SK-N-SH treated with all-trans-retinoic acid at 6 μM for 48 hours (cell line): ENCODE measurements at regions not wholly inside any gene's neighbourhood (a gene's known extent, or its start where the extent isn't known, plus 50 kb on each side); places are given as distances from the start of the nearest gene placed in this dataset.

Experiments used
- ATAC-seq: fragments of 200-7000 bp; cut with Tn5 transposase; 3 replicates; pipeline ENCODE4 v1.9.1; 2020; ENCODE audit warnings: mild to moderate bottlenecking, moderate library complexity
- ARNTL ChIP-seq: fragments of 450-650 bp; formaldehyde crosslinking; IDR thresholded peaks from 2 replicates; pipeline ENCODE4 v1.5.0; 2020; ENCODE audit warnings: low read depth, mild to moderate bottlenecking, moderate library complexity, borderline replicate concordance
- BACH2 ChIP-seq: fragments of 250-450 bp; sonication (Bioruptor Pico); IDR thresholded peaks from 2 replicates; pipeline ENCODE4 v1.9.0; 2021; ENCODE audit warnings: mild to moderate bottlenecking, borderline replicate concordance
- GLIS3 ChIP-seq: fragments of 250-450 bp; sonication (Bioruptor Pico); IDR thresholded peaks from 2 replicates; pipeline ENCODE4 v1.5.0; 2020; ENCODE audit warnings: mild to moderate bottlenecking, moderate library complexity
- ISL1 ChIP-seq: fragments of 250-450 bp; sonication (Bioruptor Pico); IDR thresholded peaks from 2 replicates; pipeline ENCODE4 v2.1.2; 2022; ENCODE audit warnings: mild to moderate bottlenecking, moderate library complexity
- OSR1 ChIP-seq: fragments of 250-450 bp; sonication (Bioruptor Pico); IDR thresholded peaks from 2 replicates; pipeline ENCODE4 v1.8.0; 2022; ENCODE audit warnings: moderate library complexity, mild to moderate bottlenecking, inconsistent platforms
- PPARA ChIP-seq: fragments of 250-450 bp; sonication (Bioruptor Pico); IDR thresholded peaks from 2 replicates; pipeline ENCODE4 v1.5.0; 2020; ENCODE audit warnings: mild to moderate bottlenecking, borderline replicate concordance
- RARB ChIP-seq: fragments of 250-450 bp; sonication (Bioruptor Pico); IDR thresholded peaks from 2 replicates; pipeline ENCODE4 v1.8.0; 2021; ENCODE audit warnings: mild to moderate bottlenecking, moderate library complexity
- SNAI2 ChIP-seq: fragments of 250-450 bp; sonication (Bioruptor Pico); IDR thresholded peaks from 2 replicates; pipeline ENCODE4 v1.5.0; 2020; ENCODE audit warnings: mild to moderate bottlenecking, moderate library complexity
- TCF4 ChIP-seq: fragments of 250-450 bp; sonication (Bioruptor Pico); IDR thresholded peaks from 2 replicates; pipeline ENCODE4 v1.8.0; 2021; ENCODE audit warnings: mild to moderate bottlenecking, moderate library complexity, borderline replicate concordance
- ZFP3 ChIP-seq: fragments of 250-450 bp; sonication (Bioruptor Pico); IDR thresholded peaks from 2 replicates; pipeline ENCODE4 v1.5.0; 2020; ENCODE audit warnings: mild to moderate bottlenecking, moderate library complexity
- ZFP30 ChIP-seq: fragments of 450-650 bp; formaldehyde crosslinking; IDR thresholded peaks from 2 replicates; pipeline ENCODE4 v1.5.0; 2022; ENCODE audit warnings: mild to moderate bottlenecking, moderate library complexity
- ZNF70 ChIP-seq: fragments of 450-650 bp; formaldehyde crosslinking; IDR thresholded peaks from 2 replicates; pipeline ENCODE4 v1.5.0; 2020; ENCODE audit warnings: mild to moderate bottlenecking, moderate library complexity
- ZNF8 ChIP-seq: fragments of 450-650 bp; formaldehyde crosslinking; IDR thresholded peaks from 2 replicates; pipeline ENCODE4 v1.5.0; 2020; ENCODE audit warnings: mild to moderate bottlenecking, moderate library complexity
- TF ChIP-seq, protein P1 (sequence below): fragments of 250-450 bp; sonication (Bioruptor Pico); IDR thresholded peaks from 2 replicates; pipeline ENCODE4 v1.5.1; 2021; ENCODE audit warnings: mild to moderate bottlenecking, moderate library complexity
- TF ChIP-seq, protein P2 (sequence below): fragments of 250-450 bp; sonication (Bioruptor Pico); IDR thresholded peaks from 2 replicates; pipeline ENCODE4 v1.8.0; 2020; ENCODE audit warnings: mild to moderate bottlenecking, moderate library complexity, borderline replicate concordance
- TF ChIP-seq, protein P3 (sequence below): fragments of 250-450 bp; sonication (Bioruptor Pico); IDR thresholded peaks from 2 replicates; pipeline ENCODE4 v1.5.0; 2020; ENCODE audit warnings: mild to moderate bottlenecking, moderate library complexity
- TF ChIP-seq, protein P4 (sequence below): fragments of 250-450 bp; sonication (Bioruptor Pico); IDR thresholded peaks from 2 replicates; pipeline ENCODE4 v1.5.1; 2020; ENCODE audit warnings: low read depth, mild to moderate bottlenecking, moderate library complexity
- TF ChIP-seq, protein P5 (sequence below): fragments of 250-450 bp; sonication (Bioruptor Pico); IDR thresholded peaks from 2 replicates; pipeline ENCODE4 v1.8.0; 2021; ENCODE audit warnings: low read depth, mild to moderate bottlenecking, moderate library complexity, borderline replicate concordance

DNA sequence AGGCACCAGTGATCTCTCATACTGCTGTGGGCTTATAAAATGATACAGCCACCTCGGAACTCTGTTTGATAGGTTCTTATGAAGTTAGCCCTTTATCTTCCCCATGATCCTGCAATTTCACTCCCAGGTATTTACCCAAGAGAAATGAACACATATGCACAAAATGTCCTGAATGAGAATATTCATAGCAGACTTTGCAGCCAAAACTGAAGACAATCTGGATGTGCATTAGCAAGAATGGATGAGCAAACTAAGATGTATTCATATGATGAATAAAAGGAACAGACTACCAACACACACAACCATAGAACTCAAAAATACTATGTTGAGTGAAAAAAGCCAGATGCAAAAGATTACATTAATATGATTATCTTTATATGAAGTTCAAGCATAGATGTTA, 66.7 kb downstream of the KCNA5 start:
- no peak for ATAC-seq
- TF ChIP-seq RARB, result no peak

DNA sequence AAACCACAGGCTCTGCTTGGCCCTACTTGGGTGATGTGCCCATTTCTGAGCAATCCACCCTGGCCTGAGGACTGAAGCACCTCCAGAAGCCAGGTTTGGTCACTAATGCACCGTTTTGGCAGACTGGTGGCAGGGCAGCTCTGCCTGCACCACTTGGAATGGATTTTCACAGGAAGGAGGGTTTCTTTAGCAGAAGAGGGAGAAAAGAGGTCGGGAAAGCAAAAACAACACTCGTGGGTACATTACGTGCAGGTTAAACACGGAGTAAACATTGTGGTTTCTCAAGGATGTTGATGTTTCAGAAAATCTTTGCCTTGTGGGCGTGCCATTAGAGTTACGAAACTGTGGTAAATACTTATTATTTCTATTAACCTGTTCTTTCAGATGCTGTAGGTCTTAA, 70.8 kb downstream of the KCNA5 start:
- ATAC-seq, result no peak
- TF ChIP-seq, protein P1, sequence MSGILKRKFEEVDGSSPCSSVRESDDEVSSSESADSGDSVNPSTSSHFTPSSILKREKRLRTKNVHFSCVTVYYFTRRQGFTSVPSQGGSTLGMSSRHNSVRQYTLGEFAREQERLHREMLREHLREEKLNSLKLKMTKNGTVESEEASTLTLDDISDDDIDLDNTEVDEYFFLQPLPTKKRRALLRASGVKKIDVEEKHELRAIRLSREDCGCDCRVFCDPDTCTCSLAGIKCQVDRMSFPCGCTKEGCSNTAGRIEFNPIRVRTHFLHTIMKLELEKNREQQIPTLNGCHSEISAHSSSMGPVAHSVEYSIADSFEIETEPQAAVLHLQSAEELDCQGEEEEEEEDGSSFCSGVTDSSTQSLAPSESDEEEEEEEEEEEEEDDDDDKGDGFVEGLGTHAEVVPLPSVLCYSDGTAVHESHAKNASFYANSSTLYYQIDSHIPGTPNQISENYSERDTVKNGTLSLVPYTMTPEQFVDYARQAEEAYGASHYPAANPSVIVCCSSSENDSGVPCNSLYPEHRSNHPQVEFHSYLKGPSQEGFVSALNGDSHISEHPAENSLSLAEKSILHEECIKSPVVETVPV (CRISPR knock-in tag), result no peak
- TF ChIP-seq, protein P2, sequence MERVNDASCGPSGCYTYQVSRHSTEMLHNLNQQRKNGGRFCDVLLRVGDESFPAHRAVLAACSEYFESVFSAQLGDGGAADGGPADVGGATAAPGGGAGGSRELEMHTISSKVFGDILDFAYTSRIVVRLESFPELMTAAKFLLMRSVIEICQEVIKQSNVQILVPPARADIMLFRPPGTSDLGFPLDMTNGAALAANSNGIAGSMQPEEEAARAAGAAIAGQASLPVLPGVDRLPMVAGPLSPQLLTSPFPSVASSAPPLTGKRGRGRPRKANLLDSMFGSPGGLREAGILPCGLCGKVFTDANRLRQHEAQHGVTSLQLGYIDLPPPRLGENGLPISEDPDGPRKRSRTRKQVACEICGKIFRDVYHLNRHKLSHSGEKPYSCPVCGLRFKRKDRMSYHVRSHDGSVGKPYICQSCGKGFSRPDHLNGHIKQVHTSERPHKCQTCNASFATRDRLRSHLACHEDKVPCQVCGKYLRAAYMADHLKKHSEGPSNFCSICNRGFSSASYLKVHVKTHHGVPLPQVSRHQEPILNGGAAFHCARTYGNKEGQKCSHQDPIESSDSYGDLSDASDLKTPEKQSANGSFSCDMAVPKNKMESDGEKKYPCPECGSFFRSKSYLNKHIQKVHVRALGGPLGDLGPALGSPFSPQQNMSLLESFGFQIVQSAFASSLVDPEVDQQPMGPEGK, result no peak
- TF ChIP-seq, protein P3, sequence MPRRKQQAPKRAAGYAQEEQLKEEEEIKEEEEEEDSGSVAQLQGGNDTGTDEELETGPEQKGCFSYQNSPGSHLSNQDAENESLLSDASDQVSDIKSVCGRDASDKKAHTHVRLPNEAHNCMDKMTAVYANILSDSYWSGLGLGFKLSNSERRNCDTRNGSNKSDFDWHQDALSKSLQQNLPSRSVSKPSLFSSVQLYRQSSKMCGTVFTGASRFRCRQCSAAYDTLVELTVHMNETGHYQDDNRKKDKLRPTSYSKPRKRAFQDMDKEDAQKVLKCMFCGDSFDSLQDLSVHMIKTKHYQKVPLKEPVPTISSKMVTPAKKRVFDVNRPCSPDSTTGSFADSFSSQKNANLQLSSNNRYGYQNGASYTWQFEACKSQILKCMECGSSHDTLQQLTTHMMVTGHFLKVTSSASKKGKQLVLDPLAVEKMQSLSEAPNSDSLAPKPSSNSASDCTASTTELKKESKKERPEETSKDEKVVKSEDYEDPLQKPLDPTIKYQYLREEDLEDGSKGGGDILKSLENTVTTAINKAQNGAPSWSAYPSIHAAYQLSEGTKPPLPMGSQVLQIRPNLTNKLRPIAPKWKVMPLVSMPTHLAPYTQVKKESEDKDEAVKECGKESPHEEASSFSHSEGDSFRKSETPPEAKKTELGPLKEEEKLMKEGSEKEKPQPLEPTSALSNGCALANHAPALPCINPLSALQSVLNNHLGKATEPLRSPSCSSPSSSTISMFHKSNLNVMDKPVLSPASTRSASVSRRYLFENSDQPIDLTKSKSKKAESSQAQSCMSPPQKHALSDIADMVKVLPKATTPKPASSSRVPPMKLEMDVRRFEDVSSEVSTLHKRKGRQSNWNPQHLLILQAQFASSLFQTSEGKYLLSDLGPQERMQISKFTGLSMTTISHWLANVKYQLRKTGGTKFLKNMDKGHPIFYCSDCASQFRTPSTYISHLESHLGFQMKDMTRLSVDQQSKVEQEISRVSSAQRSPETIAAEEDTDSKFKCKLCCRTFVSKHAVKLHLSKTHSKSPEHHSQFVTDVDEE, result no peak
- TF ChIP-seq ZNF70 (CRISPR knock-in tag), result no peak
- TF ChIP-seq TCF4 (CRISPR knock-in tag), result no peak
- TF ChIP-seq BACH2, result no peak
- no peak for TF ChIP-seq ZFP3 (CRISPR knock-in tag)

DNA sequence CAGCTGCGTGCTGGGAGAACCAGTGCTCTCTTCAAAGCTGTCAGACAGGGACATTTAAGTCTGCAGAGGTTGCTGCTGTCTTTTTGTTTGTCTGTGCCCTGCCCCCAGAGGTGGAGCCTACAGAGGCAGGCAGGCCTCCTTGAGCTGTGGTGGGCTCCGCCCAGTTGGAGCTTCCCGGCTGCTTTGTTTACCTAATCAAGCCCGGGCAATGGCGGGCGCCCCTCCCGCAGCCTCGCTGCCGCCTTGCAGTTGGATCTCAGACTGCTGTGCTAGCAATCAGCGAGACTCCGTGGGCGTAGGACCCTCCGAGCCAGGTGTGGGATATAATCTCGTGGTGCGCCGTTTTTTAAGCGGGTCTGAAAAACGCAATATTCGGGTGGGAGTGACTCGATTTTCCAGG, 78.1 kb downstream of the KCNA5 start:
- peak; percentile 74 for ATAC-seq

DNA sequence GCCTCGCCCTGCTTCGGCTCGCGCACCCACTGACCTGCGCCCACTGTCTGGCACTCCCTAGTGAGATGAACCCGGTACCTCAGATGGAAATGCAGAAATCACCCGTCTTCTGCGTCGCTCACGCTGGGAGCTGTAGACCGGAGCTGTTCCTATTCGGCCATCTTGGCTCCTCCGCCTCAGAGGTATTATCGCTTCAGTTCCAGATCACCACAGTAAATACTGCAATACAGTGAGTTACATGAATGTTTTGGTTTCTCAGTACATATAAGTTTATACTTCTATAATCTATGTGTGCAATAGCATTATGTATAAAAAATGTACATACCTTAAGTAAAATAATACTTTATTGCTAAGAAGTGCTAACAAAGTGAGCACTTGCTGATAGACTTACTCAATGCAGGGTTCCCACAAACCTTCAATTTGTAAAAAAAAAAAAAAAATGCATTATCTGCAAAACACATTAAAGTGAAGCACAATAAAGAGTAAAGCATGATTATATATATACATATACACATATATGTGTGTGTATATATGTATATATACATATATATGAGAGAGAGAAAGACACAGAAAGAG, 78.7 kb downstream of the KCNA5 start:
- ATAC-seq, result peak; percentile 95

DNA sequence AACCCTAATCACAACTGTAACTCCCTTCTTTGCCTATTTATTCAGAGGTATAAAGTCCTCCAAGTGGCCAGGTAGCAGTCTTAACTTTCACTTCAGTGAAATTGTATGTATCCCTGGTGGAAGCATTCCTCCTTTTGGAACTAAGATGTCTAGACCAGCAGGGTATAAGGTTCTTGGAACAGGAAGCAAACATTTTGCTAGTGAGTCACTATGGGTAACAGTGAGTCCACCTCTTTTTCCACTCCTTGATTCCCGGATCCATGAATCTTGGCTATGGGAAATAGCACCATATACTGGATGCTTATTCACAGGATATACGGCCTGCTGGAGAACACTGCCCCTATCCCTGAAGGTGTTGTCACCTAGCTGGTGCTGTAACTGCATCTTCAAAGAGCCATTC, 80.2 kb downstream of the KCNA5 start:
- ATAC-seq, result peak; percentile 56; the same call in 2 of the 3 replicates
- TF ChIP-seq, protein P4, sequence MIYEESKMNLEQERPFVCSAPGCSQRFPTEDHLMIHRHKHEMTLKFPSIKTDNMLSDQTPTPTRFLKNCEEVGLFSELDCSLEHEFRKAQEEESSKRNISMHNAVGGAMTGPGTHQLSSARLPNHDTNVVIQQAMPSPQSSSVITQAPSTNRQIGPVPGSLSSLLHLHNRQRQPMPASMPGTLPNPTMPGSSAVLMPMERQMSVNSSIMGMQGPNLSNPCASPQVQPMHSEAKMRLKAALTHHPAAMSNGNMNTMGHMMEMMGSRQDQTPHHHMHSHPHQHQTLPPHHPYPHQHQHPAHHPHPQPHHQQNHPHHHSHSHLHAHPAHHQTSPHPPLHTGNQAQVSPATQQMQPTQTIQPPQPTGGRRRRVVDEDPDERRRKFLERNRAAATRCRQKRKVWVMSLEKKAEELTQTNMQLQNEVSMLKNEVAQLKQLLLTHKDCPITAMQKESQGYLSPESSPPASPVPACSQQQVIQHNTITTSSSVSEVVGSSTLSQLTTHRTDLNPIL, result no peak
- TF ChIP-seq, protein P5, sequence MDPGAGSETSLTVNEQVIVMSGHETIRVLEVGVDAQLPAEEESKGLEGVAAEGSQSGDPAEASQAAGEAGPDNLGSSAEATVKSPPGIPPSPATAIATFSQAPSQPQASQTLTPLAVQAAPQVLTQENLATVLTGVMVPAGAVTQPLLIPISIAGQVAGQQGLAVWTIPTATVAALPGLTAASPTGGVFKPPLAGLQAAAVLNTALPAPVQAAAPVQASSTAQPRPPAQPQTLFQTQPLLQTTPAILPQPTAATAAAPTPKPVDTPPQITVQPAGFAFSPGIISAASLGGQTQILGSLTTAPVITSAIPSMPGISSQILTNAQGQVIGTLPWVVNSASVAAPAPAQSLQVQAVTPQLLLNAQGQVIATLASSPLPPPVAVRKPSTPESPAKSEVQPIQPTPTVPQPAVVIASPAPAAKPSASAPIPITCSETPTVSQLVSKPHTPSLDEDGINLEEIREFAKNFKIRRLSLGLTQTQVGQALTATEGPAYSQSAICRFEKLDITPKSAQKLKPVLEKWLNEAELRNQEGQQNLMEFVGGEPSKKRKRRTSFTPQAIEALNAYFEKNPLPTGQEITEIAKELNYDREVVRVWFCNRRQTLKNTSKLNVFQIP (CRISPR knock-in tag), result no peak
- TF ChIP-seq ZNF70 (CRISPR knock-in tag) (no peak), ARNTL (no peak), SNAI2 (no peak), BACH2 (no peak)

DNA sequence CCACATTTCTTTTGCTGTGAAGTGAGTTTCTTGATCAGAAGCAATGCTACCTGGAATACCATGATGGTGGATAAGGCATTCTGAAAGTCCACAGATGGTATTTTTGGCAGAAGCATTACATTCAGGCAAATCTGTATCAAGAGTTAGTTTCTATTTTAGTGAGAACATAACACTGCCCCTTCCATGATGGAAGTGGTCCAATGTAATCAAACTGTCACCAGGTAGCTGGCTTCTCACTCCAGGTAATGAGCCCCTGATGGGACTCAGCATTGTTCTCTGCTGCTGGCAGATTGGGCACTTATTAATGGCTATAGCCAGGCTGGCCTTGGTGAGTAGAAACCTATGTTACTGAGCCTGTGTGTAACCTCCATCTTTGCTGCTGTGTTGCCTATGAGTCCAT, 80.7 kb downstream of the KCNA5 start:
- no peak for ATAC-seq
- TF ChIP-seq, protein P2, result no peak
- TF ChIP-seq, protein P3, result no peak
- TF ChIP-seq ZFP30 (CRISPR knock-in tag), result no peak
- no peak for TF ChIP-seq OSR1 (CRISPR knock-in tag)
- no peak for TF ChIP-seq TCF4 (CRISPR knock-in tag)
- no peak for TF ChIP-seq SNAI2
- no peak for TF ChIP-seq PPARA (CRISPR knock-in tag)
- no peak for TF ChIP-seq ZNF8 (CRISPR knock-in tag)
- TF ChIP-seq GLIS3, result no peak
- TF ChIP-seq ISL1 (CRISPR knock-in tag), result no peak
- TF ChIP-seq, all 23 proteins: peak for 0
